ENCODE measurements at regions not wholly inside any gene's neighbourhood (a gene's known extent, or its start where the extent isn't known, plus 50 kb on each side); places are given as distances from the start of the nearest gene placed in this dataset.

GRCh38 chr13:74300162-74300561, 166.0 kb upstream of the KLF12 start:
- TF ChIP-seq, protein P1, sequence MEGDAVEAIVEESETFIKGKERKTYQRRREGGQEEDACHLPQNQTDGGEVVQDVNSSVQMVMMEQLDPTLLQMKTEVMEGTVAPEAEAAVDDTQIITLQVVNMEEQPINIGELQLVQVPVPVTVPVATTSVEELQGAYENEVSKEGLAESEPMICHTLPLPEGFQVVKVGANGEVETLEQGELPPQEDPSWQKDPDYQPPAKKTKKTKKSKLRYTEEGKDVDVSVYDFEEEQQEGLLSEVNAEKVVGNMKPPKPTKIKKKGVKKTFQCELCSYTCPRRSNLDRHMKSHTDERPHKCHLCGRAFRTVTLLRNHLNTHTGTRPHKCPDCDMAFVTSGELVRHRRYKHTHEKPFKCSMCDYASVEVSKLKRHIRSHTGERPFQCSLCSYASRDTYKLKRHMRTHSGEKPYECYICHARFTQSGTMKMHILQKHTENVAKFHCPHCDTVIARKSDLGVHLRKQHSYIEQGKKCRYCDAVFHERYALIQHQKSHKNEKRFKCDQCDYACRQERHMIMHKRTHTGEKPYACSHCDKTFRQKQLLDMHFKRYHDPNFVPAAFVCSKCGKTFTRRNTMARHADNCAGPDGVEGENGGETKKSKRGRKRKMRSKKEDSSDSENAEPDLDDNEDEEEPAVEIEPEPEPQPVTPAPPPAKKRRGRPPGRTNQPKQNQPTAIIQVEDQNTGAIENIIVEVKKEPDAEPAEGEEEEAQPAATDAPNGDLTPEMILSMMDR (optimal IDR thresholded peaks at IDR 0.05 in 1 of 3, IDR thresholded peaks at IDR 0.05 in 1 of 3, conservative IDR thresholded peaks at IDR 0.05 in 1 of 3; ENCODE audit: extremely low read depth in 1 of 3, insufficient read depth in 2 of 3, low read length in 3 of 3): no peak
- no peak for TF ChIP-seq EZH2 (IDR thresholded peaks at IDR 0.05; ENCODE audit: low read length)
